NCI-H345 (cell line): ENCODE measurements at regions not wholly inside any gene's neighbourhood (a gene's known extent, or its start where the extent isn't known, plus 50 kb on each side); places are given as distances from the start of the nearest gene placed in this dataset.

Experiments used
- DNase-seq: peaks from one replicate; lab custom pipeline; 2025; lab: John Stamatoyannopoulos, UW

- DNase-seq: no peak
These were observed 1654.1 kb downstream of the GRIK2 start for GRCh38 chr6:103047567-103047966.

- DNase-seq: peak; percentile 47
These were observed 1648.8 kb downstream of the GRIK2 start for GRCh38 chr6:103042336-103042735.

DNA sequence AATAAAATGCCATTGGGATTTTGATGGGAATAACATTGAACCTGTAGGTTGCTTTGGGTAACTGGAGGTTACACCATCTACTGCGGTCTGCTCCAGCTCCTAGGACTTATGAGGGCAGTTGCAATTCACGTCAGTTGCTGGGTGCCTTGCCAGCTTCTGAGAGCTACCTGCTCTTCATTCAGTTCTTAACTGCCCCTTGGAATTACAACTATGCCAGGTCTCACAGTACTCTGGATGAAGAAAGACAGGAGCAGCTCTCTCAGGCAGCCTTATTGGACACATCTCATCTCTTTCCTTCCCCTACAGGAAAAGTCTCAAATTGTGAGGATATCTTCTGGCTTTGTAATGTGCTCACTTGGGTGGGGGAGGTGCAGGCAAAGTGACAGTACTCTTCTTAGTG lies 1643.3 kb downstream of the GRIK2 start:
- DNase-seq: no peak

GRCh38 chr6:103027271-103027931 lies 1633.9 kb downstream of the GRIK2 start:
- DNase-seq: no peak

DNA sequence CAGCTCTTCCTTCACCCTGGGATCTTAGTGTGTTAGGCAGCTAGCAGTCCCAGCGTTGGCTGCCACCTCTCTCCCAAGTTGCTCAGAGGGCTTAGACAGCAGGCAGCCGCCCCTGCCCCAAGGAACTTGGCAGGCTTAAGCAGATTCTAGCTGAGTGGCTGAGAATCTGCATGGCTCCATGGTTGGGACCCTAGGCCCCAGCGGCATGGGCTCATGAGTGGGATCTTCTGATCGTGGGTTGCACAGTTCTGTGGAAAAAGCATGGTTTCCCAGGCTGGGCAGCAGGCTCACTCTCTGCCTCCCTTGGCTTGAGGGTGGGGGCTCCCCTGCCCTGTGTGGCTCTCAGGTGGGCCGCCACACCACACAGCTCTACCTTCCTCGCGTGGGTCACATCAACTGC lies 1624.9 kb downstream of the GRIK2 start:
- DNase-seq: no peak

DNA sequence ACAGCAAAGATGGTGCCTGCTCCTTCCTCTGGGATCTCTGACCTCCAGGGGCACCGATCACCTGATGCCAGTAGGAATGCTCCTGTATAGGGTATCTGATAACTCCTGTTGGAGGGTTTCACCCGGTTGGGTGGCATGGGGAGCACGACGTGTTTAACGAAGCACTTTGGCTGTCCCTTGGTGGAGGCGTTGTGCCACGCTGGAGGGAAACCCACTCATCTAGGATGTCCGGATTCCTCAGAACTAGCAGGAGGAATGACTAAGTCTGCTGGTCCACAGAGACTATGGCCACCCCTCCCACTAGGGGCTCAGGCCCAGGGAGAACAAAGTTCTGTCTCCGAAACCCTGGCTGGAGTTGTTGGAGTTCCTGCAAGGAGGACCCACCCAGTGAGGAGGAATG lies 1624.4 kb downstream of the GRIK2 start:
- DNase-seq: no peak

GRCh38 chr6:103011605-103012004 lies 1618.1 kb downstream of the GRIK2 start:
- no peak for DNase-seq

GRCh38 chr6:103002282-103002681 lies 1608.8 kb downstream of the GRIK2 start:
- DNase-seq: no peak

- DNase-seq: no peak
These were observed 1608.2 kb downstream of the GRIK2 start for GRCh38 chr6:103001724-103002123.

DNA sequence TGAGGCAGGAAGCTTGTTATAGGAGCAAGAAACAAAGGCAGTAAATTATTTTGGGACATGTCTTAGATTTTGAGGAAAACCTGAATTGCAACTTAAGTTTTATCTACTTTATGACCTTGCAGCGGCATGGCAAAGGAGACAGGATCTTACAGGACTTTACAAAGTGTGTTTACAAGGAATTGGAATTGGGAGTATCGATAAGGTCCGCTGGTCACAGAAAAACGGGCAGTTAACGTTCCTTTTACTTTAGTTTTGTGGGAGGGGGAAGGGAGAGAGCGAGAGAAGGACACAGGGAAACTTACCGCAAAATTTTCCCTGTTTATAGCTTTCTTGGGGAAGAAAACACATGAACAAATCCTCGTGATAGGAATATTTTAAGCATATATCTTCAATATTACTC lies 1607.2 kb downstream of the GRIK2 start:
- DNase-seq: no peak

DNA sequence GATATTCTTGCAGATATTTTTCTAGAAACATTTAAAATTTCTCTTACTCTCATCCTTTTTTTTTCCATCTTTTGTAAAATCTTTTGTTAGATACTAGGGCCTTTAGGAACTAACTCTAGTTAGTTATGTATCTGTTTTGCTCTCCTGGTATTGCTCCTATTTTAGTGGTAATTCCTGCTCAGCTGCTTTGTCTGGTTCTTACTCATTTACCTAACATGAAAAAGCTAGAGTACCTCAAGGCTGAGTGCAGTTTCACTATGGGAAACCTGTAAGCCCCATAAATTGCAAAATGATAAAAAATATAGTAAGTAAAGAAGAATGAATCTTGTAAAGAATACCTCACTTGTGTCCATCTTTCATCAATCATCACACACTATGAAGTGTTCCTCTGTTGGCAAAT lies 1602.0 kb downstream of the GRIK2 start:
- DNase-seq: no peak

GRCh38 chr6:102994866-102995265 lies 1601.4 kb downstream of the GRIK2 start:
- no peak for DNase-seq

GRCh38 chr6:102986086-102986485 lies 1592.6 kb downstream of the GRIK2 start:
- no peak for DNase-seq

- DNase-seq: no peak
These were observed 1590.8 kb downstream of the GRIK2 start for GRCh38 chr6:102984357-102984756.

- no peak for DNase-seq
These were observed 1588.0 kb downstream of the GRIK2 start for GRCh38 chr6:102981490-102982015.

DNA sequence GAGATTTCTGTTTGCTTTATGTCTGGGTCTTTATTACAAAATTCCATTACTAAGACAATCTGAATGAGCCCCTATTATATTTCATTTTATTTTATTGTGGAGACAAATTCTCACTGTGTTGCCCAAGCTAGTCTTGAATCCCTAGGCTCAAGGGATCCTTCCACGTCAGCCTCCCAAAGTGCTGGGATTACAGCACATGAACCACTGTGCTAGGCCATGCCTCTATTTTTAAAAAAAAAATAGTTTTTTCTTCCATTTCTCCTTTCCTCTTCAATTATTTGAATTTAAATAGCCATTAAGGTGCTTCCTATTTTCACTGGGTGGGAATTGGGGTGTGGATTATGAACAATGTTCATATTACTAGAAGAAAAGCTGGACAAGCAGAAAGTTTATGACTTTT lies 1587.4 kb downstream of the GRIK2 start:
- DNase-seq: no peak

DNA sequence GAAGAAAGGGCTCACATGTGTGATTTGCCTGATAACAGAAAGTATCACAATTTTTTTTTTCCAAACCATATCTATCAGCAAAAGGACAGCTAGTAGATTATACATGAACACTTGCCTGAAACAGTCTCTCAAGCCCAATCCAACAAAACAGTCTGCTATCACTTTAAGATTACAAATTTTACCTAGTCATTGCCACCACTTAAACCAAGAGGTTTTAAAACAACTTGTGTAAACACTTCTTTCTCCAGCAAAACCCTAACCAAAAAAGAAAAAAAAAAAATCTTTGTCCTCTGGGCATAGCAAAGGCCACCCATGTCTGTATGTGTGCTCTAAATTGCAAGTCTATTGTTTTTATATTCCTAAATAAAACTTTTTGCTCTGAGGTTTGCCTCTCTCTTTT lies 1568.4 kb downstream of the GRIK2 start:
- DNase-seq: no peak

DNA sequence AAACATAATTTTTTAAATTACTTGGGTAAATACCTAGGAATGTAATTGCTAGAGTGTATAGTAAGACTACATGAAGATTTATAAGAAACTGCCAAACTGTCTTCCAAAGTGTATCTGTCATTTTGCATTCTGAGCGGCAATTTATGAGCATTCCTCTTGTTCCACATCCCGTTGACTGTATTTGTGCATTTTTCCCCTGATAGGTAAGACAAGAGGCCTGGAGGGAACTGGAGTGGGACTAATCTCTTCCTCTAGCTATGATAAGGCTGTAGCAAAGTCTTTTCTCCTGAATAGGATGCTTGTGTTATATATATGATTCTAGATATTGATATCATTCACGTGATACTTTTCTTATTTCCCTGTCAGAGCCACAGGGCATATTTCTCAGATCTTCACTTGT lies 1557.5 kb downstream of the GRIK2 start:
- DNase-seq: no peak

GRCh38 chr6:102944475-102944874 lies 1551.0 kb downstream of the GRIK2 start:
- DNase-seq: no peak

DNA sequence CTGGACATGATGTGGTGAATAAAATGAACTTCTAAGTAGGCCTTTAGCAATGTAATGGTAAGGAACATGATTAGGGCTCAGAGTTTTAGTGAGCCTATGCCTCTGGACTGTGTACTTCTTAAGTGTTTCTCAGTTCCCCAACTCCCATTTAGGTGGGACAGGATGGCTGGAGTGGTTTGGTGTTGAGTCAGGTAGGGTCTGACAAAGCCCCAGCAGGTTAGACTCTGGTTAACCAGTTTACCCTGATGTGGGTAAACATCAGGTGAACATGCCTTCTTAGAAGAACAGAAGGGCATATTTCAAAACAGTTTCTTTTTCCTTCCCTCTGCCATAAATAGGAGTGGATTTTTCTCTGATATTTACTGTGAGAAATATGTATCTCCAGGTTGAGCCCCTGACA lies 1548.7 kb downstream of the GRIK2 start:
- no peak for DNase-seq

- no peak for DNase-seq
These were observed 1543.5 kb downstream of the GRIK2 start for GRCh38 chr6:102936959-102937358.

DNA sequence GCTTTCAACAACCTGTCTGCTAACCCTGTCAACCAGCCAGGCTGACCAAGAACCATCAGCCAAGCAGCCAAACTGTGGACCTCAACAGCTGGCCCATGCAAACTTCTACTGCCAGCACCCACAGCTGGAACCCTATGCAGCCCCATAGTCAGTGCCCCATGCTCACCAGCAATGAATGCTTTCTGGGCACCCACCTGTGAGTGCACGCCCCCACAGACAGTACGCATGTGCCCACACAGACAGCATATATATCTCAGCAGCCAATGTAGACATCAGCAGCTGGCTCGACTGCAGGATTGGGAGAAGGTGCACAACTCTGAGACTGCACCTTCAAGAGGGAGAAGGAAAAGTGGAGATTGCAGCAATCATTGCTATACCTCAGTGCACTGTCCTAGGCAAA lies 1534.6 kb downstream of the GRIK2 start:
- DNase-seq: no peak

- no peak for DNase-seq
These were observed 1524.7 kb downstream of the GRIK2 start for GRCh38 chr6:102918161-102918560.

GRCh38 chr6:102911571-102911970 lies 1518.1 kb downstream of the GRIK2 start:
- DNase-seq: no peak
